ENCODE measurements at regions not wholly inside any gene's neighbourhood (a gene's known extent, or its start where the extent isn't known, plus 50 kb on each side); places are given as distances from the start of the nearest gene placed in this dataset.

DNA sequence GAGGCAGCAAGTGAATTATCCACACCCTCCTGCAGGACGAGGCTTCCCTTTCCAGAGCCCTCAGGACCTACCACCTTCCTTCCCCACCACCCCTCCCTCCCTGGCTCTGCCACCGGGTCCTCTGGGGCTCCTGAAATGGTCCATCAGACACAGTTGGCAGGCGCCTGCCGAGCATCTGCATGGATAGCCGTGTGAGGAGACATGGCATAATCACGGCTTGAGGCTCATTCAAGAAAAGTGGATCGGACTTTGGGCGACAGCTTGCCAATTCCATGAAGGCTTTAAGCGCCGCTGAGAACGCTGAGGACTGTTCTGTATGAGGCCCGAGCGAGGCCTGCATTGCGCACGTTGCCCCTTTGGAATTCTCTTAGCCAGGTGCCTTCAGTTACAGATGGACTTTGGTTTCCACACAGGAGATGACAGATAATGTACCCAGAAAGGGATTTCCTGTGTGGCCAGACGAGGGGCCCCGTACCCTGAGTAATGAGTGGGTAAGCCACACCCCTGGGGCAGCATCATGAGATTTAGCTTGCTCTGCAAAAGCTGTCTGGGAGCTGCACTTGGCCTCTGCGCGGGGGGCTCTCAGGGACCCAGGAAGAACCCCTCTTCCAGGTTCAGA is 179.8 kb downstream of the OLFM1 start:
- H3K9me1 ChIP-seq (ENCODE audit: control insufficient read depth, extremely low read depth, insufficient read depth, low read length) = no peaks in the 10 kb centered on the region
- no peaks in the 10 kb centered on the region for H3K79me2 ChIP-seq (ENCODE audit: control insufficient read depth, insufficient read depth, low read length)
- H3K4me2 ChIP-seq (ENCODE audit: control insufficient read depth, extremely low read depth, insufficient read depth, low read depth, low read length) = no peak overlapping the region
- H3K9me3 ChIP-seq (ENCODE audit: control insufficient read depth, low read depth, low read length) = peaks cover 4% of the 10 kb centered on the region
- H3K9ac ChIP-seq (ENCODE audit: control insufficient read depth, extremely low read depth, insufficient read depth, low read length) = no peak overlapping the region
- H3K4me1 ChIP-seq (ENCODE audit: control insufficient read depth, extremely low read depth, insufficient read depth, low read length) = no peaks in the 10 kb centered on the region
- FAIRE-seq (no peak), DNase-seq (ENCODE audit: low read depth, low spot score) (no peak)
- H2AFZ ChIP-seq (ENCODE audit: control insufficient read depth, low read length) = no peak overlapping the region
- H3K4me3 ChIP-seq (ENCODE audit: control insufficient read depth in 2 of 3, extremely low read depth in 1 of 3, insufficient read depth in 2 of 3, low read depth in 1 of 3, low read length in 3 of 3) = no peak overlapping the region
- TF ChIP-seq EZH2 (IDR thresholded peaks at IDR 0.05; ENCODE audit: low read length) = no peak
- no peak for TF ChIP-seq CTCF (optimal IDR thresholded peaks at IDR 0.05 in 1 of 3, IDR thresholded peaks at IDR 0.05 in 1 of 3, conservative IDR thresholded peaks at IDR 0.05 in 1 of 3; ENCODE audit: extremely low read depth in 1 of 3, insufficient read depth in 2 of 3, low read length in 3 of 3)
- H3K36me3 ChIP-seq (ENCODE audit: control insufficient read depth in 2 of 2, extremely low read depth in 1 of 2, insufficient read depth in 2 of 2, low read length in 2 of 2) = no peaks in the 10 kb centered on the region
- dilution Hi-C loops (cut with MboI; ENCODE audit: extremely low pct_ligation_motif_present, low sequenced_read_pairs) = no loop called here
- peaks cover 4% of the 10 kb centered on the region for H3K27me3 ChIP-seq (ENCODE audit: control insufficient read depth, extremely low read depth, insufficient read depth, low read length)
- H3K27ac ChIP-seq (ENCODE audit: control insufficient read depth, insufficient read depth, low read length) = no peak overlapping the region
- H4K20me1 ChIP-seq (ENCODE audit: control insufficient read depth, extremely low read depth, insufficient read depth, low read length) = no peaks in the 10 kb centered on the region

GRCh38 chr9:135268031-135268430 is 180.6 kb downstream of the OLFM1 start:
- peaks cover 4% of the 10 kb centered on the region for H3K9me3 ChIP-seq (ENCODE audit: control insufficient read depth, low read depth, low read length)
- H3K79me2 ChIP-seq (ENCODE audit: control insufficient read depth, insufficient read depth, low read length) = no peaks in the 10 kb centered on the region

More at GRCh38 chr9:135268031-135268430, 180.6 kb downstream of the OLFM1 start:
- dilution Hi-C loops (cut with MboI; ENCODE audit: extremely low pct_ligation_motif_present, low sequenced_read_pairs) = no loop called here
- no peak overlapping the region for H3K4me2 ChIP-seq (ENCODE audit: control insufficient read depth, extremely low read depth, insufficient read depth, low read depth, low read length)
- H3K36me3 ChIP-seq (ENCODE audit: control insufficient read depth in 2 of 2, extremely low read depth in 1 of 2, insufficient read depth in 2 of 2, low read length in 2 of 2) = no peaks in the 10 kb centered on the region
- DNase-seq (ENCODE audit: low read depth, low spot score) = no peak
- no peaks in the 10 kb centered on the region for H4K20me1 ChIP-seq (ENCODE audit: control insufficient read depth, extremely low read depth, insufficient read depth, low read length)
- H3K27ac ChIP-seq (ENCODE audit: control insufficient read depth, insufficient read depth, low read length) = no peak overlapping the region
- FAIRE-seq = no peak
- TF ChIP-seq CTCF (optimal IDR thresholded peaks at IDR 0.05 in 1 of 3, IDR thresholded peaks at IDR 0.05 in 1 of 3, conservative IDR thresholded peaks at IDR 0.05 in 1 of 3; ENCODE audit: extremely low read depth in 1 of 3, insufficient read depth in 2 of 3, low read length in 3 of 3) (no peak), EZH2 (IDR thresholded peaks at IDR 0.05; ENCODE audit: low read length) (no peak)
- H2AFZ ChIP-seq (ENCODE audit: control insufficient read depth, low read length) = no peak overlapping the region
- H3K4me3 ChIP-seq (ENCODE audit: control insufficient read depth in 2 of 3, extremely low read depth in 1 of 3, insufficient read depth in 2 of 3, low read depth in 1 of 3, low read length in 3 of 3) = no peak overlapping the region
- H3K4me1 ChIP-seq (ENCODE audit: control insufficient read depth, extremely low read depth, insufficient read depth, low read length) = no peaks in the 10 kb centered on the region
- no peak overlapping the region for H3K9ac ChIP-seq (ENCODE audit: control insufficient read depth, extremely low read depth, insufficient read depth, low read length)
- H3K27me3 ChIP-seq (ENCODE audit: control insufficient read depth, extremely low read depth, insufficient read depth, low read length) = peaks cover 4% of the 10 kb centered on the region
- H3K9me1 ChIP-seq (ENCODE audit: control insufficient read depth, extremely low read depth, insufficient read depth, low read length) = no peaks in the 10 kb centered on the region

Data from keratinocyte (primary cell).